Peyer's patch (tissue), 4 donors: ENCODE measurements at regions not wholly inside any gene's neighbourhood (a gene's known extent, or its start where the extent isn't known, plus 50 kb on each side); places are given as distances from the start of the nearest gene placed in this dataset.

Source experiments
- POLR2A ChIP-seq, 2 donors: fragments of 450-650 bp; IDR thresholded peaks; one replicate each; pipeline ENCODE4 v1.5.1; 2017; ENCODE audit warnings: antibody characterized with exemption in 2 of 2, mild to moderate bottlenecking in 2 of 2, moderate library complexity in 2 of 2
- TF ChIP-seq, protein P1 (sequence below), 6 experiments: fragments of 450-650 bp in 4 of 6; fragments of 200-600 bp in 2 of 6; sonication (generic) in 1 of 6; IDR thresholded peaks; one replicate each; pipeline ENCODE4 v1.5.1; 2017 to 2019; ENCODE audit warnings: antibody characterized with exemption in 6 of 6, mild to moderate bottlenecking in 3 of 6, moderate library complexity in 1 of 6

DNA sequence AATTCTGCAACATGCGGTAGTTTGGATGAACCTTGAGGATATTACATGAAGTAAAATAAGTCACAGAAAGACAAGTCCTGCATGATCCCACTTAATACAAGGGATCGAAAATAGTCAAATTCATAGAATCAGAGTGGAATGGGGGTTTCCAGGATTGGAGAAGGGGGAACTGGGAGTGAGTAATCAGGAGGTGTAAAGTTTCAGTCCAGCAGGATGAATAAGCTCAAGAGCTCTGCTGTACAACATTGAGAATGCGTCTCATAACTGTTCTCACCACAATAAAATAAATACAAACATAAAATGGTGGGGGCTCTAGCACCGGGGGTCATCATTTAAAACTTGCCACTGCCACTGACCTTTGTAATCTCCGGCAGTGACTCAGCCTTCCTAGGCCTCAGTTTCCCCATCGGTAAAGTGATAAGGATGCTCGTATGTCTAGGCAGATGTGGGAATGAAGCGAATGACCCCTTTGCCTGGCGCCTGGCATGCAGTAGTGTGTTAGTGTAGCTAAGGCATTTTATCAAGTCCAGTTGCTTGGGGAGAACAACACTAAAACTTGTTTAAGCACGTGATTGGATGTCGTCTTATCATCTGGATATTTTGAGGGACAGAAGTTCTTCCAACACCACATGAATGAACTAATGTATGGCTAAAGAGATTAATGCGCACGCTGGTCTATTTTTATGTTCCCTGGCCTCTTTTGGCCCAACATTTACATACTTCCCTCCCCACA is 421.1 kb downstream of the QKI start:
- TF ChIP-seq, protein P1, sequence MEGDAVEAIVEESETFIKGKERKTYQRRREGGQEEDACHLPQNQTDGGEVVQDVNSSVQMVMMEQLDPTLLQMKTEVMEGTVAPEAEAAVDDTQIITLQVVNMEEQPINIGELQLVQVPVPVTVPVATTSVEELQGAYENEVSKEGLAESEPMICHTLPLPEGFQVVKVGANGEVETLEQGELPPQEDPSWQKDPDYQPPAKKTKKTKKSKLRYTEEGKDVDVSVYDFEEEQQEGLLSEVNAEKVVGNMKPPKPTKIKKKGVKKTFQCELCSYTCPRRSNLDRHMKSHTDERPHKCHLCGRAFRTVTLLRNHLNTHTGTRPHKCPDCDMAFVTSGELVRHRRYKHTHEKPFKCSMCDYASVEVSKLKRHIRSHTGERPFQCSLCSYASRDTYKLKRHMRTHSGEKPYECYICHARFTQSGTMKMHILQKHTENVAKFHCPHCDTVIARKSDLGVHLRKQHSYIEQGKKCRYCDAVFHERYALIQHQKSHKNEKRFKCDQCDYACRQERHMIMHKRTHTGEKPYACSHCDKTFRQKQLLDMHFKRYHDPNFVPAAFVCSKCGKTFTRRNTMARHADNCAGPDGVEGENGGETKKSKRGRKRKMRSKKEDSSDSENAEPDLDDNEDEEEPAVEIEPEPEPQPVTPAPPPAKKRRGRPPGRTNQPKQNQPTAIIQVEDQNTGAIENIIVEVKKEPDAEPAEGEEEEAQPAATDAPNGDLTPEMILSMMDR (IDR thresholded peaks at IDR 0.05), result no peak
- no peak for TF ChIP-seq POLR2A (IDR thresholded peaks at IDR 0.05)
